ENCODE measurements at regions not wholly inside any gene's neighbourhood (a gene's known extent, or its start where the extent isn't known, plus 50 kb on each side); places are given as distances from the start of the nearest gene placed in this dataset.
A peak's percentile ranks its signal among the peaks of the same experiment; 100 is the strongest.
"Not testable (repeated sequence)": the region's sequence is repeated elsewhere in the genome, so short reads cannot be mapped to it uniquely, and the experiment has no call there.

GRCh38 chr4:147168200-147168599 lies 222.5 kb upstream of the TTC29 start:
- DNase-seq = not testable (repeated sequence)

DNA sequence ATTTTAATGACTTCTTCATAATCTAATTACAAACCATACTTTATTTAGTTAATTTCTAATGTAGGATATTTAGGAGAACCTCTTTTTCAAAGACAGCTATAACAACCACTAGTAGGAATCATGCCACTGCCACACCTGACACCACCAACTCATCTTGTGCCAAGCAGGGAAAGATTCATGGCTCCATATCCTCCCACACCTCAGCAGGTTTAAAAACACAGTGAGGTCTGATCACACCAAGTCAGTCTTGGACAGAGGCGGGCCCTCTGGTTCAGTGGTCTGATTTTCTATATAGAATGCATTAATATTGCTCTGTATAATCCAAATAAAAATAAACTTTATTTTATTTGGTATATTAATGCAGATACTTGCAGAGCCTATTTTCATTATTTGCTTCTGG lies 227.7 kb upstream of the TTC29 start:
- DNase-seq = no peak

DNA sequence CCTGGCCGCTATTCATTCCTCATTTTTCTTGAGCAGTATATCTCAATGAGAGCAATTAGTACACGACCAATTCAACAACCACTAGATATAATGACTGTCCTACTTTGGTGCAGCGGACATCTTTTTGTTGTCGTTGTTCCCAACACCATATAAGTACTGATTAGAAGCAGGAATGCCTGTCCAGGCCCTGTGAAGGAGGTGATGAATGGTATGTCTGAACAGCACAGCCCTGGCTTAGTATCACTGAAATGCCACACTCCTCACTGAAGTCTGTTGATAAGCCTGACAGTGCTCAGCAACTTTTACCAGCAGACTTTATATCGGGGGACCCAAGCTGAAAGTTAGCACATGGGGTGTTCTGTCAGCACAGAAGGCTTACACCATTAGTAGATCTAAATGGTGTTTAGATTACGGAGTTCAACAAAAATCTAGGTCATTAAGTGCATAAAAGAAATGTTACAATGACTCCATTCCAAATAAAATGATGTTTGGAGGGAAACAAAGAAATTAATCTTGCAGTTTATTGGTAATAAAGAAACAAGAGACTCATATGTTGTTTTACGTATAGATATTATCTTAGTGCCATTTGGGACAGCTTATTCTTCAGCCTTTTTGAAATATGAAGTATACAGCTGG lies 228.3 kb upstream of the TTC29 start:
- no peak for DNase-seq

DNA sequence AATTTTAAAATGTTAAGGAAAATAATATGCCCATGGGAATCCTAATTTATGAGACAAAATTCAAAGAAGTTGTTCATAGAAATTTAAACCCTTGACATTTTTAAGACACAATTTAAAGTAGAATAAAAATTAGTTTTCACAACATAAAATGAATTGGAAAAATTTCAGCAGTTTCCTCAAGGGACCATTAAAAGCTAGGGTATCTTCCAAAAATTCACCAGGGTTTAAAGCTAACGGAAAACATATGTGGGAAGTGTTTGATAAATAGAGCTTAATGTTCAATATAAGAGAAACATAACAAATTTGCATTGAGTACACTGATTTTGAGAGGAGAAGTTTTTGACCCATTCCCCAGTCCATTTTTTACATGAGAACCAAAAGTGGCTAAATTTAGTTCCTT lies 228.9 kb upstream of the TTC29 start:
- DNase-seq = peak; percentile 46

DNA sequence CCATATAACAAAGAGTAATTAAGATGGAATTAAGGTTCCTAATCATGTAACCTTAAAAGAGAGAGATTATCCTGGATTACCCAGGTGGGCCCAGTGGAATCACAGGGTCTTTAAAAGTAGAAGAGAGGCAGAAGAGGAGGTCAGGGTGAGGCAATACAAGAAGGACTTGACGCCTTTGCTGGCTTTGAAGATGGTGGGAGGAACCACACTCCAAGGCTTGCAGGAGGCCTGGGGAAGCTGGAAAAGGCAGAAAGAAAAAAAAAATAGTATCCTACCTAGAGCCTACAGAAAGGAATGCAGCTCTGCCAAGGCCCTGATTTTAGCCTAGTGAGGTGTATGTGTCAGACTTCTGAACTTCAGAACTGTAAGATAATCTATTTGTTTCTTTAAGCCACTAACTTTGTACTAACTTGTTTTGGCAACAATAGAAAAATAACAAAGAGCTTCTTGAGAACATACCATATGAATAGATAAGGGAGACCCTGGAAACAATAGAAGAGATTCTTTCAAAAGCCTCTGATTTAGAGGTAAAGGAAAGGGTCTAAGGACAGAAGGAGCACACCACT lies 229.9 kb upstream of the TTC29 start:
- no peak for DNase-seq

DNA sequence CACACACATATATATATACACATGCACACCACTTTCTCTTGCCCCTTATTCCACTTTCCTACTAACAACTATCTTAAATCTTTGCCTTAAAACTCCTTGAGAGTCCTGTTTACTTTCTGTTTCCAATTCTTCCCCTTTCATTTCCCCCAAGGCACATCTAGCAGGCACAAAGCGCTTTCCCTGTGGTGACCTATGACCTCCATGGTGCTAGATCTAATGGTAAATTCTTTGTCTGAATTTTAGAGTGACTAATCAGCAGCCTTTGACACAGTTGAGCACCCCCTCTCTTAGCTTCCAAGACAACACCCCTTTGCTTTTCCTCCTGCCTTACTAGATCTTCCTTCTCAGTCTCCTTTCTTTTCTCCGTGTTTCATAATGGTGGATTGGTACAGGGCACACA lies 236.4 kb upstream of the TTC29 start:
- DNase-seq = no peak

DNA sequence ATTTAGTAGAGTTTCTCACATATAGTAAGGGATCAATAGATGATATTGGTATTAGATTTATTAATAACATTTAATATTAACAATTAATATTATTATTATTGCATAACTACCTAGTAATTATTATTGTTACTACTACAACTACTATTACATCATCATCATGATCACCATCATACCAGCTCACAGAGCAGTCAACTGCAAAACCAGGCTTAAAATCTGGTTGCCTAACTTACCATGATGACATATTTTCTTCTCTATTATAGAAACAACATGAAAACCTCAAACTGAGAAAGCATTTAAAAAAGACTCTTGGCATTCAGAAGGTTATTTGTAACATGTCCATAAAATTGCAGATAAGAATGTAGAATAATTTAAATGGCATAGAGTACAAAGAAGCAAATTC lies 247.0 kb upstream of the TTC29 start:
- DNase-seq = peak; percentile 40

GRCh38 chr4:147194114-147194513 lies 248.4 kb upstream of the TTC29 start:
- peak; percentile 19 for DNase-seq

GRCh38 chr4:147194604-147195003 lies 248.9 kb upstream of the TTC29 start:
- no peak for DNase-seq

DNA sequence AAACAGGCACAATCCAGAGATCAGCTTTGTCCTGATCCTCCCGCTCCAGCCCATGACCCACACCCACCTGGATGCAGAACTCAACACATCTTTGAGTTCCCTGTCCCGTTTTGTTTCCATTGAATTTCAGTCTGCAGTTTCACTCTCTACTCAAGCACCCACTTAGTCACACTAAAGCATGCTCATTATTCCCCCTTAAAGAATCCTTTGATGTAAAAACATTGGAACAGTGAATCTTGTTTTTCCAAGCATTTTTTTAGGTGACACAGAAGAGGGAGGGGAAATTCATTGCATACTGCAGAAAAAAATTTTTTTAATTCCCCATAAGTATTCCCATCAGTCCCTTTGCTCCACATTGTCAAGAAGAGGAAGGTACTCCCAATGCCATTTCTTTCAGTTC lies 249.7 kb upstream of the TTC29 start:
- peak; percentile 86 for DNase-seq

DNA sequence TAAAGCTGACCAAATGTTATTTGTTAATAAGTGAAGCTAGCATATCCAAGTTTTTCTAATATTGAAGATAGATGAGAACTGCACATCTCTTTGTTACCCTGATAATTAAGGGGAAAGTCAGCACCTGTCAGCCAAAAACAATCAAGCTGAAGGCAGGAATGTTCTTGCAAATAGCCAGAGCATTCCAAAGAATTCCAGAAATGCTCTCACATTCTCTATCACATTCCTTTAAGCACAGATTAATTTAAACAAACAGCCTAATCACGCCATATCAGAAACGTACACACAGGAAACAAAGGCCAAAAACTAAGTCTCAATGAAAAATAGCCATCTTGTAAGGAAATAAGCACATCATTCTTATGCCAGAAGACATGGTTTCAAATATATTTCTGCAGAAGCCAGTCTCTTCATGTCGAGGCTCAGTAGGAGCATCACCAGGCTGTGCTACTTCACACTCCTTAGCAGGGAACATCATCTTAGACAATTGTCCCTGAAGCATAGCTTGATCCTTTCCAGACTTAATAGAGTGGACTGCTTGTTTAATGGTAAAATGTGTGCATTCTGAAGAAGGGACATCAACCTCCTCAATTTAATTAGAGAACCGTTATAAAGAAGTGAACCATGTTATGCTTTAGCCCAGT lies 252.9 kb upstream of the TTC29 start:
- DNase-seq = peak; percentile 74

GRCh38 chr4:147201016-147201415 lies 255.4 kb upstream of the TTC29 start:
- DNase-seq = no peak

- DNase-seq = no peak
Observed at GRCh38 chr4:147206807-147207206, 261.1 kb upstream of the TTC29 start.

- DNase-seq = peak; percentile 54
Observed at GRCh38 chr4:147207911-147208310, 262.2 kb upstream of the TTC29 start.

DNA sequence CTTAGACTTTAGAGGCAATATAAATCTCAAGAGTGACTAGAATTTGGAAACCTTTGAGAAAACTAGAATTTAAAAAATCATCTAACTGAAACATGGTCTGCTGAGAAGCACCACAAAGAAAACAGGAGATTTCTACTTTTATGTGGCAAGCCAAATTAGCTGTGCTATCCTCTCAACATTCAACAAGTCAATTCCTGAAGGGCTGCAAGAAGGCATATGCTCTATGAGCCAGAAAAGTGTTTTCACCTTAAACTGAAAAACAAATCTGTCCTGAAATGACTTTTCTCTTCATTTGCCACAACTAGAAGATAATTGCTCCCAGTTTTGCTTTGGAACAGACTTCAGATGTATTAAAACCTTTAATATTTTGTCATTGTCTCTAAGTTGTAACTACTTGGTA lies 263.2 kb upstream of the EDNRA start:
- DNase-seq = no peak

GRCh38 chr4:147219145-147219544 lies 261.8 kb upstream of the EDNRA start:
- no peak for DNase-seq

DNA sequence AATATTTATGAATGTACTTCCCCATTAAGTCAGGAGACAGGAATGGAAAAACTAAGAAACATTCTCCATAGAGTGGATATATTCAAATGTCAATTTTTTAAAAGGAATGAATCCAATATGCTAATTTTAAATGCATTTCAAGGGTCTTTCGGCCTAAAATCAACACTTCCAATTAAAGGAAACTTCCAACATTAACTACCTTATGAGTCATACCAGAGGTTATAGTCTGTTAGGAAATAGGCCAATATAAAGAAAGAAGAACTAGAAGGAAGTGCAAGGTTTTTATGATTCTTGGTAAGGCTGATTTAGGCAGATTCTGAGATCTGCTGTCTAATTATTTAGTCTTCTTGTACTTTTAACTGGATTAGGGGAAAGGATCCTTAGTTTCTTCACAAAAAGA lies 260.1 kb upstream of the EDNRA start:
- DNase-seq = no peak

DNA sequence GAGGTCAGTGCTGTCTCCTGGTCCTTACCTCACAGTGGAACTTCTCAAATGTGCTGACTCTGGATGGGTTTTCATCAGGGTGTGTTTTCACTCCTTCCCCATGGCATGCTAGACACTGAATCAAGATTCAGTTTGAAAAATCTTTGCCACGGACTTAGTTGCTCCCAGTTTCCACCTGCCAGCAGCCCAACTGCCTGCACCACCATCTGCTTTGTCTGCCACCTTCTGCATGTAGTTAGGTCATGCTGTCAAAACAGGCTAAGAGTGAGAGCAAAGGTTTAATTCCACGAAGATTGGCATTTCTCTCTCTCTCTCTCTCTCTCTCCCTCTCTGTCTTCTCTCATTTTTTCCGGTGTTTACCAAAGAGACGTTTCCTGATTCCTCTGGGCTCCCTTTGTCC lies 258.0 kb upstream of the EDNRA start:
- no peak for DNase-seq

DNA sequence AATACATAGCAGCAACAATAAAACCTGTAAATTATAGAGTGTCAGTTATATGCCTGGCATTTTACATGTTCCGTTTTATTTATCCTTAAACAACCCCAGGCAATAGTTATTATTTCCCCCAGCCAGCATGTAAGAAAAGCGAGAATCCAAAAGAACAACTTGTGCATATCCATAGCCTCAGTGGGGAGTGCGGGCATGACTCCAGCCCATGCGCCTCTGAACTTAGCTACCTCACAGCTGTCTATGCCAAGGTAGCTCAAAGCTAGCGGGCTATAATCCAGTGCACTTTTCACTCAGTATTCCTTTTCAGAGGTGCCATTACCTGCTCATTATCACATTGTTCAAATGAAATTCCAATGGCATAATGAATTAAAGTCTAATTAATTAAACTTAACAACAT lies 257.3 kb upstream of the EDNRA start:
- DNase-seq = no peak

DNA sequence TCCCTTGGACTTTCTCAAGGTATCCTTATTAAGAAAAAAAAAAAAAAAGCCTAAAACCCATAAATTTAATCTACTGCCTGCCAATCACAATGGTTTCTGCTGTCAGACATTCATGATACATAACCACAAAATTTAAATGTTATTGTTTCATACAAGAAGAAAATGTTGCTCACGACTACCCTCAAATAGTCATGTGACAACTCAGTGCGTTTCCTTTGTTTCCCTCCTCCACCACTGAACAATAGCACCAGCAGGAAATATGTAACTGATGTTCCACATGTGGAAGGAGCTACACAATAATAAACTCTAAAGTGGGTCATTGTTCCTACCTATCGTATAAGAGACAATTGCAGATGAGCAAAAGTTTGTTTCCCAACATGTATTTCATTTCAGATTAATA lies 244.1 kb upstream of the EDNRA start:
- DNase-seq = no peak

- no peak for DNase-seq
Observed at GRCh38 chr4:147244786-147245185, 236.1 kb upstream of the EDNRA start.

- DNase-seq = no peak
Observed at GRCh38 chr4:147246096-147246495, 234.8 kb upstream of the EDNRA start.

GRCh38 chr4:147246528-147246927 lies 234.4 kb upstream of the EDNRA start:
- not testable (repeated sequence) for DNase-seq

DNA sequence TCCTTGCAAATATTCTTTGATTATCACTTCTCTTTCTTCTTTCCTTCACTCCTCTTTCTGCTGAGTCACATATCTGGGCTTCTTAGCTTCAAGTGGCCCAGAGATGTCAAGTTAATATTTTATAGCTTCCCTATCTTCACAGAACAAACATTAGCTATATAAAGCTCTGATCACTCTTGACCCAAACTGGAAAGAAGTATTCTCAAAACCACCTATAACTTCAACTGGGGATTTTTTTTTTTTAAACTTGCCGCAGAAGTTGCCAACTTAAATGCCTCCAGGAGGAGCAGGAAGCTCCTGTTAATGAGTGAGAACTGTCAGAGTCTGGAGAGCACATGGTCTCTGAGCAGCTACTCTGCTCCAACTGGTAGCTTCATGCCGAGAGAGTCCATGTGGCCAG lies 233.3 kb upstream of the EDNRA start:
- no peak for DNase-seq

DNA sequence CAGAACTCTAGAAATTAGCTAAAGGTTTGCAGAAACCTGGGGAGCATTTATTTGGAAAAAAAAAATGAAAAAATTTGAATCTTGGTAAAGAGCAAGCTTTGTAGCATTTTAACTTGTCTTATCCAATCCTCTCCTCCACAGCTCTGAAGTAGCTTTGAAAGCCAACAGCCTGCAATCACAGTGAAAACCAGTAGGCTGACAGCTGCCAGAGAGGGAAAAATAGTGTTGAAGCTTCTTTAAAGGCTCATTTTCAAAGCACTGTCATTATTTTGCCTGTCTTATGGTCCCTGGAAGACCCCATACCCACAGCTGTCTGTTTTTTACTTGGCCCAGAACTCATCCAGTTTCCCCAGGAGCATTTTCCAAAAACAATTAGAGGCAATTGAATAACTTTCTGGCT lies 230.8 kb upstream of the EDNRA start:
- no peak for DNase-seq
